HG03571 (cell line): ENCODE measurements at regions not wholly inside any gene's neighbourhood (a gene's known extent, or its start where the extent isn't known, plus 50 kb on each side); places are given as distances from the start of the nearest gene placed in this dataset.

Experiments
- ATAC-seq: cut with Tn5 transposase; IDR thresholded peaks from one replicate; pipeline ENCODE4 v1.9.1; 2021; ENCODE audit not compliant: unreplicated experiment

GRCh38 chr2:160672211-160672610 is 178.6 kb upstream of the RBMS1 start:
- ATAC-seq: no peak

- no peak for ATAC-seq
Observed at GRCh38 chr2:160674146-160674750, 180.6 kb upstream of the RBMS1 start.

- ATAC-seq: no peak
Observed at GRCh38 chr2:160679686-160680085, 186.1 kb upstream of the RBMS1 start.

DNA sequence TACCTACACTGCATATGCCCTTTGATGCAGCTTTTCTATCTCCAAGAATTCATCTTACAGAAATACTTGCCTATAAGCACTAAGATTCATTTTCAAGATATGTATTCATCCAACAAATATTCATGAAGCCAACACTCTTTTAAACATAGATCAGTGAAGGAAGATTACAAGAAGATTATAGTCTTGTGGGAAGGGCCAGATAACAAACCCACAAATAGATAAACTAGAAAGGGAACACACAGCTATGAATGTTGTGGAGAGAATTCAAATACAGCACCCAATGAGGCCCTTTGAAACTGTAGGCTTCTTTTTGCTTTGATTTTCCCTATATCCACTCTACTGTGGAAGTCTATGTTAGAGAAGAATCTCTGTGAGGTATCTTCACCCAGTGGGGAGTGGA is 186.7 kb upstream of the RBMS1 start:
- ATAC-seq: no peak

DNA sequence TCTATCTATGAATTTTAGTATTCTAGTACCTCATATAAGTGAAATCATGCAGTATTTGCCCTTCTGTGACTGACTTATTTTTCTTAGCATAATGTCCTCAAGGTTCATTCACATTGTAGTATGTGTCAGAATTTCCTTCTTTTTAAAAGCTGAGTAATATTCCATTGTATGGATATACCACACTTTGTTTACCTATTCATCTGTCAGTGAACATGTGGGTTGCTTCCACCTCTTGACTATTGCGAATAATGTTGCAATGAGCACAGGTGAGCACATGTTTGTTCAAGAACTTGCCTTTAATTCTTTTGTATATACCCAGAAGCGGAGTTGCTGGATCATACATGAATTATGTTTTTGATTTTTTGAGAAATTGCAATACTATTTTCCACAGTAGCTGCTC is 187.4 kb upstream of the RBMS1 start:
- no peak for ATAC-seq

GRCh38 chr2:160683206-160683605 is 189.6 kb upstream of the RBMS1 start:
- no peak for ATAC-seq

DNA sequence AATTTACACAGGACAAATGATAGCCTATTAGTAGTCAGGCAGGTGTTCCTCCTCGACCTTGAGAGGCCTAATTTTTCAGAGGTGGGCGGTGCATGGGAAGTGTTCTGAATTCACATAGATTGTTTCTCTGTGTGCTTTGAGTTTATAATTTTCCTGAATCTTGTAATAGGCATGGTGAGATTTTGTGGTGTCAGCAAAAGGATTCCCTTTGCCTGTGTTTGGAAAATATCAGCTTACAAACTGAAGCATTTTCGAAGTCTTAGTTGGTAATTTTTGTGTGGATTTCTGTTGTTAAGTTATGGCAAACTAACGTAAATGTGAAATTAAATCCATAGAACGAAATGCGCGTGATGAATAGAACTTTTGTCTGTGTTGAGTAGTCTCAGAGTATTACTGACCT is 194.0 kb upstream of the RBMS1 start:
- ATAC-seq: no peak

DNA sequence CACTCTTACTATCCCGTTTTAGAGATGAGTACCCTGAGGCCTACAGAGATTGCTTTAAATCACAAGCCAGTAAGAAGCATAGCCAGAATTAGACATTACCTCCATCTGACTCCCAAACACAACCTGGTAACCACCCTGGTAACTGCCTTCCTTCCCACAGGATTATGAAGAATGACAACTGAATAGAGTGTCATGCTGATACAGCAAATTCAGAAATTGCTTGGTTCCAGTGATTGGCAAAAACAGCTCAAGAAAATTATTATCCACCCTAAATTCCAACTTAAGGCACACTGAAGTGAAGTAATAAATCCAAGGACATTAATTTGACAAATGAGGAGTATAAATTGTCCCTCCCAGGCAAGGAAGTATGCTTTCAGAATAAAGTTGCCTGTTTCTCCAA is 195.8 kb upstream of the RBMS1 start:
- ATAC-seq: no peak

- no peak for ATAC-seq
Observed at GRCh38 chr2:160694221-160694620, 200.6 kb upstream of the RBMS1 start.

DNA sequence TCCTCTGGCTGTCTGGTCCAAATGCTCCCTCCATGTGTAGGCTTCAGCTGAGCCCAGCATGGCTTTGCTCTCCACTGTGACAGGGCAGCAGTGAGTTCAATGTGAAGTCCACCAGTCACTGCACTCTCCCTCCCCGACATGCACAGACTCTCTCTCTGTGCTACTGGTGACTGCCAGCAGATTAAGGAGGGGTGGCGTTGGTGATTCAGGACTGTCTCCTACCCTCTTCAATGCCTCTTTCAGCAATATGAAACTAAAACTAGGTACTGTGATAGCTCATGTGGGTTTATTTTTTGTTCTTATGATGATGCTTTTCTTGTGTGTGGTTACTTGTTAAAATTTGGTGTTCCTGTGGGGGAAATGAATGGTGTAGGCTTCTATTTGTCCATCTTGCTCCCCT is 201.0 kb upstream of the RBMS1 start:
- ATAC-seq: no peak

DNA sequence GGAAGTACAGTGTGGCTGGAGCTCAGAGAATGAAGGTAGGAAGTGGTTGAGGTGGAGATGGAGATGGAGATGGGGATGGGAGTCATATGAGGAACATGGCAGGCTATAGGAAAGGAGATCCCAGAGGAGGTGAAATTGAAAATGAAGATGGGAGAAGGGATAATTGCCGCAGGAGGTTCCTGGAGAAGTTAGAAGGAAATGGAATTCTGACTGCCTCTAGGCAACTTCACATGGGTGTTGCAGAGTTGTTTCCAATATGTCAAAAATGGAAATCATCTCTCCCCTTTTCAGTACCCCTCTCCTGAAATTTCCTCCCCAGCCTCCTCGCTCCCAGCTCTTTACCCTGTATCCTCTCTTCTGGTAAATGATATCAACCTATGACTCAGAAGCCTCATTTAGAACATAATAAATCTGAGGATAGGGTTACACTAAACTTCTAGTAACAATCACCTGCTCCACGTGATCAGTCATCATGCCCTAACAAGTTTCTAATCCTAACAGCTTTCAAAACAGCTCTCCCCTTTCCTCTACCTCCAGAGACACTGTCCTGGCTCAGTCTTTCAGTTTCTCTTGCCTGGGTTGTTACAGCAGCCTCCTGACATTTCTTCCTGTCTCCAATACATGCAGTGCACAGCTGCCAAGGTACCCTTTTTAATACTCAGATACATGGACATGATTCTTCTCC is 201.9 kb upstream of the RBMS1 start:
- ATAC-seq: no peak

DNA sequence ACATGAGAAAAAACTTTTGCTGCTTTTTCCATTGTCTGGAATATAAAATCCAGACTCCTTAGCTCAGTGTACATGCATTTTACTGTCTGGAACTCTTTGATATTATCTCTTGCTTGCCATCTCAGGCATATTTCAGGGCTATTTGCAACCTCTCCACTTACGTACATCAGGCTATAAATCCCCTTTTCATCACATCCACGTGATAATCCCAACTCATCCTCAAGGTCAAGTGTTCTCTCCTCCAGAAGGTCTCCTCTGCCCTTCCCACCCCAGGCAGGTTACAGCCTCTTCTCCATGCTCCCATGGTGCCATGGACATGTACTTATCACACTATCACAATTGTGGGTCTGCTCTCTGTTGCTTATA is 202.5 kb upstream of the RBMS1 start:
- no peak for ATAC-seq

- ATAC-seq: no peak
Observed at GRCh38 chr2:160697817-160698216, 204.2 kb upstream of the RBMS1 start.

GRCh38 chr2:160700021-160700814 is 206.6 kb upstream of the RBMS1 start:
- ATAC-seq: no peak

DNA sequence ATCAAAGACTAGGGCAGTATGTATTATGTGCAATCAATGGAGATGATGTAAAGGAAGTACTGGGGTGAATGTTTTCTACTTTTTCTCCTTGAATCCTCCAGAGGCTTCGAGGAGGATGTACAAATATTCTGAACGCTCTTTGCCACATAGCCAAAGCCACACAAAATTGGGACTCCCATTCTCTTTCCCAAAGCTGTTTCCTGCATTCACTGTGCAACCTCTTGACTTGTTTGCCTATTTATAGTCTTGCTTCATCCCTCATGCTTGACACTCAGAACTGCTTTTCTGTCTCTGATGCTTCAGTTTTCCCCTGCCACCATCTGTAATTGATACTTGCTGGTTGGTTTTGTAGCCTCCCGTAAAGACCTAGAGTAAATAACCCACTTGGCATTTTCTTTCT is 208.2 kb upstream of the RBMS1 start:
- no peak for ATAC-seq

GRCh38 chr2:160702754-160703153 is 209.1 kb upstream of the RBMS1 start:
- no peak for ATAC-seq

GRCh38 chr2:160703648-160704585 is 210.3 kb upstream of the RBMS1 start:
- peak; percentile 68 for ATAC-seq

- no peak for ATAC-seq
Observed at GRCh38 chr2:160715428-160715827, 221.8 kb upstream of the RBMS1 start.

DNA sequence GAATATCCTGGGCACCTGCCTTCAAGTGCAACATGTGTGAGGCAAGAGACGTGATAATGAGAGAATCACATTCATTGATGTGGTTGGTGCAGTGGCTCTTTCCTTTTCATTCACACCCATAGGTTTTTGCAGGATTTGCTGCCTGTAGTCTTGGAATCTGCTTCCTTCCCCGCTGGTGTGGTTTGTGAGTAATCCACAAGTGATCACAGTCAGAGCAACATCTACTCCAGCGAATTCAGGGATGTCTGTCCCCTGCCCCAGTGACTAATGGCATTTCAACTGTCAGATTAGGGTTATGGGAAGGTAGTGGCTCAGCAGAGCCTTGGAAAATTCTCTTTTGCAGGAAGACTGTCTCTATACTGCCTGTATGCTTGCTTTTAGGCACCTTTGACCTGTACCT is 225.5 kb upstream of the RBMS1 start:
- ATAC-seq: no peak

GRCh38 chr2:160720098-160720497 is 226.5 kb upstream of the RBMS1 start:
- ATAC-seq: no peak
